Neural cell (in vitro differentiated cells): ENCODE measurements at regions not wholly inside any gene's neighbourhood (a gene's known extent, or its start where the extent isn't known, plus 50 kb on each side); places are given as distances from the start of the nearest gene placed in this dataset.

Experiments
- CTCF ChIP-seq: fragments of 450-650 bp; IDR thresholded peaks from 2 replicates; pipeline ENCODE4 v1.5.1; 2014; ENCODE audit warnings: antibody characterized with exemption, mild to moderate bottlenecking, moderate library complexity; ENCODE audit not compliant: poor library complexity, severe bottlenecking
- EP300 ChIP-seq: fragments of 450-650 bp; conservative IDR thresholded peaks from 2 replicates; pipeline ENCODE4 v1.6.1; 2014; ENCODE audit warnings: antibody characterized with exemption, mild to moderate bottlenecking, moderate library complexity; ENCODE audit not compliant: poor library complexity, severe bottlenecking
- EZH2 ChIP-seq: fragments of 200-600, 300-800 bp; shearing (Covaris generic), sonication (generic); IDR thresholded peaks from 2 replicates; pipeline ENCODE4 v1.6.1; 2014; ENCODE audit warnings: antibody characterized with exemption, low read length, borderline replicate concordance, mild to moderate bottlenecking; ENCODE audit not compliant: insufficient read depth, poor library complexity, severe bottlenecking
- POLR2AphosphoS5 ChIP-seq: IDR thresholded peaks from 2 replicates; pipeline ENCODE4 v1.6.1; 2012
- SMC3 ChIP-seq: fragments of 450-650 bp; conservative IDR thresholded peaks from 2 replicates; pipeline ENCODE4 v1.6.1; 2014; ENCODE audit warnings: antibody characterized with exemption, mild to moderate bottlenecking, moderate library complexity; ENCODE audit not compliant: poor library complexity
- TAF1 ChIP-seq: IDR thresholded peaks from 2 replicates; pipeline ENCODE4 v1.6.1; 2012; ENCODE audit warnings: low read depth

GRCh38 chr6:11315743-11316437 is 83.4 kb upstream of the NEDD9 start:
- TF ChIP-seq EP300 (no peak), CTCF (no peak), SMC3 (no peak), POLR2AphosphoS5 (no peak), EZH2 (no peak), TAF1 (no peak)
